ENCODE measurements at regions not wholly inside any gene's neighbourhood (a gene's known extent, or its start where the extent isn't known, plus 50 kb on each side); places are given as distances from the start of the nearest gene placed in this dataset.

- no peak for TF ChIP-seq EP300 (IDR thresholded peaks at IDR 0.05; ENCODE audit: borderline replicate concordance in 1 of 2, low read depth in 2 of 2, low read length in 2 of 2)
- TF ChIP-seq CTCF (IDR thresholded peaks at IDR 0.05; ENCODE audit: control extremely low read depth in 1 of 3, insufficient read depth in 1 of 3, low read depth in 1 of 3, low read length in 3 of 3) = no peak
- no peak for TF ChIP-seq RAD21 (IDR thresholded peaks at IDR 0.05 in 1 of 2, conservative IDR thresholded peaks at IDR 0.05 in 1 of 2; ENCODE audit: low read depth in 2 of 2, low read length in 2 of 2)
- no peak for TF ChIP-seq RXRA (IDR thresholded peaks at IDR 0.05; ENCODE audit: insufficient read depth, low read depth, low read length)
- no peak for TF ChIP-seq SRF (IDR thresholded peaks at IDR 0.05; ENCODE audit: low read depth, low read length)
- TF ChIP-seq CBX5 (IDR thresholded peaks at IDR 0.05; ENCODE audit: low read depth, low read length) = no peak
- no peak for TF ChIP-seq ZNF274 (IDR thresholded peaks at IDR 0.05; ENCODE audit: borderline replicate concordance, extremely low read depth, low read length)
- TF ChIP-seq BRCA1 (IDR thresholded peaks at IDR 0.05; ENCODE audit: low read depth, low read length) = no peak
Observed at GRCh38 chr12:127712561-127712960, 554.4 kb upstream of the TMEM132C start.
